HUES6 (cell line): ENCODE measurements at regions not wholly inside any gene's neighbourhood (a gene's known extent, or its start where the extent isn't known, plus 50 kb on each side); places are given as distances from the start of the nearest gene placed in this dataset.
"Not testable (repeated sequence)": the region's sequence is repeated elsewhere in the genome, so short reads cannot be mapped to it uniquely, and the experiment has no call there.

Experiments
- H3K27ac ChIP-seq: 2 replicates; pipeline ENCODE4 v1.7.0; 2013; ENCODE audit warnings: low read depth, mild to moderate bottlenecking, low read length, inconsistent platforms
- H3K27me3 ChIP-seq: 2 replicates; pipeline ENCODE4 v1.6.1; 2013; ENCODE audit warnings: low read length; ENCODE audit not compliant: control insufficient read depth, insufficient read depth
- H3K36me3 ChIP-seq: 2 replicates; pipeline ENCODE4 v1.6.1; 2013; ENCODE audit warnings: low read length; ENCODE audit not compliant: control insufficient read depth, insufficient read depth
- H3K4me1 ChIP-seq: 2 replicates; pipeline ENCODE4 v1.6.1; 2013; ENCODE audit warnings: low read length; ENCODE audit not compliant: control insufficient read depth, insufficient read depth
- H3K4me3 ChIP-seq: 2 replicates; pipeline ENCODE4 v1.5.1; 2013; ENCODE audit warnings: low read depth, low read length
- H3K9ac ChIP-seq: one replicate; pipeline ENCODE4 v1.6.1; 2013; ENCODE audit warnings: mild to moderate bottlenecking, low read length
- H3K9me3 ChIP-seq: 2 replicates; pipeline ENCODE4 v1.6.1; 2013; ENCODE audit warnings: low read depth, low read length; ENCODE audit not compliant: control insufficient read depth, insufficient read depth

- Histone ChIP-seq H3K27ac (no peak overlapping the region), H3K9me3 (no peaks in the 10 kb centered on the region), H3K27me3 (no peaks in the 10 kb centered on the region), H3K9ac (no peak overlapping the region), H3K4me3 (no peak overlapping the region), H3K4me1 (no peaks in the 10 kb centered on the region), H3K36me3 (no peaks in the 10 kb centered on the region)
These were observed 133.2 kb downstream of the ANXA2 start for GRCh38 chr15:60264566-60264965.

DNA sequence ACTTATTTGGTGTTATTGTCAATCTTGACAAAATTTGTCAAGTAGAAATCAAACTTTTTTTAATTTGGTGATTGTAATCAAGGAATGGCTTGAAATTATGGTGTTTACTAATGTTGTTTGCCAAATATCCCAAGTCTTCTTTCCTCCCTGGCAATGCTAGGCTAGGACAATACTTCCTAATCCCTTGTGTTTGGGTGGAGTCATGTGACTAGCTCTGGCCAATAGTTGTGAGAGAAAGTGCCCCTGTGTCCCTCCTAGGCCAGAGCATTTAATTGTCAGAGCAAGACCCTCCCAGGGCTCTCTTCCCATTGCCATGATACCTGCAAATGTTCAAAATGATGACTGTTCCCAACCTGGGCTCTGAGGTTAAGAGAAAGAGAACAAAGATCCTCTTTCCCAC is 132.7 kb downstream of the ANXA2 start:
- H3K27me3 ChIP-seq: no peaks in the 10 kb centered on the region
- H3K9ac ChIP-seq: no peak overlapping the region
- H3K27ac ChIP-seq: no peak overlapping the region
- H3K9me3 ChIP-seq: no peaks in the 10 kb centered on the region
- no peaks in the 10 kb centered on the region for H3K4me1 ChIP-seq
- H3K4me3 ChIP-seq: no peak overlapping the region
- H3K36me3 ChIP-seq: no peaks in the 10 kb centered on the region

DNA sequence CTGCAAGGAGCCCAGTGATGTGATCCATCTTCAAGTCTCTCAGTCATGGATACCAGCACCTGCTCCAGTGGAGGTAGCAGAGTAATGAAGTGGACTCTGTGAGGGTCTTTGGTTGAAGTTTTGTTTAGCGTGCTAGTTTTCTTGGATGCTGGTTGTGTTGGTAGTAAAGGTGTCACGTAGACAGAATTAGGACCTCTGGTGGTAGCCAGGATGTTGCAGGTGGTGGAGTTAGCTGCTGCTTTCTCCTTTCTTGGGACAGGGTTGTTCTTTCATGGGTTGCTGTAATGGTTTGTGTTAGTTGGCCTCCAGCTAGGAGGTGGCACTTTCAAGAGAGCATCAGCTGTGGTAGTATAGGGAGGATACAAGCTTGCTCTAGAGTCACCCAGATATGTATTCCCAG is 125.2 kb downstream of the ANXA2 start:
- H3K36me3 ChIP-seq: no peaks in the 10 kb centered on the region
- no peaks in the 10 kb centered on the region for H3K4me1 ChIP-seq
- no peak overlapping the region for H3K4me3 ChIP-seq
- H3K9ac ChIP-seq: no peak overlapping the region
- H3K27ac ChIP-seq: no peak overlapping the region
- H3K9me3 ChIP-seq: peaks cover 21% of the 10 kb centered on the region
- H3K27me3 ChIP-seq: no peaks in the 10 kb centered on the region

DNA sequence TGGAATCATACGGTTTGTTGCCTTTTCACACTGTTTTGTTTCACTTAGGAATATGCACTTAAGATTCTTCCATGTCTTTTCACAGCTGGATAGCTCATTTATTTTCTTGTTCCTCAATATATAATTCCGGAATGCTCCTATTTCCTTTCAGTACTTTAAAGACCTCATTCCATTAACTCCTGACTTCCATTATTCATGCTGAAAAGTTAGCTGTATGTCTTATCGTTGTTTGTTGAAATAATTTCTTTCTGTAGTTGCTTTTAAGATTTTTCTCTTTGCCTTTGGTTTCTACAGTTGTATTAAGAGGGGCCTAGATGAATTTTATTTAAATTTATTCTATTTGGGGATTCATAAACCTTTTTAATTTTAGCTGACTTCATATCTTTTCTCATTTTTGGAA is 122.2 kb downstream of the ANXA2 start:
- Histone ChIP-seq H3K36me3 (no peaks in the 10 kb centered on the region), H3K9ac (no peak overlapping the region), H3K27me3 (no peaks in the 10 kb centered on the region), H3K9me3 (peaks cover 24% of the 10 kb centered on the region), H3K27ac (no peak overlapping the region), H3K4me1 (no peaks in the 10 kb centered on the region), H3K4me3 (no peak overlapping the region)

- Histone ChIP-seq H3K27me3 (no peaks in the 10 kb centered on the region), H3K36me3 (no peaks in the 10 kb centered on the region), H3K4me1 (no peaks in the 10 kb centered on the region), H3K27ac (no peak overlapping the region), H3K4me3 (no peak overlapping the region), H3K9me3 (peaks cover 24% of the 10 kb centered on the region), H3K9ac (no peak overlapping the region)
These were observed 118.9 kb downstream of the ANXA2 start for GRCh38 chr15:60278879-60279278.

DNA sequence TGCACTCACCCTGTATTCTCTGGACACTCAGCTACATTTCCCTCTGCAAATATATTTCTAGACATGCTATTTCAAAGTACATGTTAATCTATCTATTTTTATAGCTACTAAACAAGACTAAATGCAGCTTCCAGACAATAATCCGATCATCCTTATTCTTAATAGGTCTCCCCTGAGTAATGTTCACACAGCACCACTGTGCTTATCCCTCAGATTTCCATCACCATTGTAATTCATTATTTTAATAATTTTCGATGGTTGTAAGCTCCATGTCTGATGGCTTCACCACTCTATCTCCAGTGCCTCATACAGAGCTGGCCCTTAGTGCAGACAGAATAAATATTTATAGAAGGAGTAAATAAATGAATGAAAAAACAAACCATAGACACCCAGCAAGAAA is 117.5 kb downstream of the ANXA2 start:
- Histone ChIP-seq H3K4me3 (no peak overlapping the region), H3K4me1 (no peaks in the 10 kb centered on the region), H3K27ac (no peak overlapping the region), H3K9ac (no peak overlapping the region), H3K36me3 (no peaks in the 10 kb centered on the region), H3K9me3 (peaks cover 16% of the 10 kb centered on the region), H3K27me3 (no peaks in the 10 kb centered on the region)

DNA sequence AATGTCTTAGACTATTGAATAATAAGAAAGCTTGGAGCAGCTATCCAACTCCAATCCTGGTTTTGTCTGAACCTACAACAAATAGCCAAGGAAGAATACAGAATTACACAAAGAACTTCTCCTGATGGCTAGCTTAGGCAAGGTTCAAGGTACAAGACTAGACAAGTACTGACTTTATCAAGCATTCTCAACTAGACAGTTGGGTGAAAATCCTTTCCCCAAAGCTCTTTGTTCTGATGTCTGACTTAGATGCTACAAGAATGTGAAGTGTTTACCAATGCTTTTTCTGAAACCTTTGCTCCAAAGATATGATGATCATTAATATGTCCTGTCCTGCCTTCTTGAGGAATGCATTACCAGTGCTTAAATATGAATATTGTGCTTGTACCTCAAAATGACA is 113.8 kb downstream of the ANXA2 start:
- H3K36me3 ChIP-seq: no peaks in the 10 kb centered on the region
- no peak overlapping the region for H3K27ac ChIP-seq
- H3K27me3 ChIP-seq: no peaks in the 10 kb centered on the region

DNA sequence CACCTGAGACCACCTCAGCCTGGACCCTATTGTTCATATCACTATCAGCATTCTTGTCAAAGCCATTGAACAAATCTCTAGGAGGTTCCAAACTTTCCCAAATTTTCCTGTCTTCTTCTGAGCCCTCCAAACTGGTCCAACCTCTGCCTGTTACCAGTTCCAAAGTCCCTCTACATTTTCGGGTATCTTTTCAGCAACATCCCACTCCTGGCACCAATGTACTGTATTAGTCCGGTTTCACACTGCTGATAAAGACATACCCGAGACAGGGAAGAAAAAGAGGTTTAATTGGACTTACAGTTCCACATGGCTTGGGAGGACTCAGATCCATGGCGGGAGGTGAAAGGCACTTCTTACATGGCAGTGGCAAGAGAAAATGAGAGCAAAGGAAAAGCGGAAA is 101.9 kb downstream of the ANXA2 start:
- not testable (repeated sequence) for H3K27ac ChIP-seq, H3K27me3 ChIP-seq, H3K4me1 ChIP-seq, H3K36me3 ChIP-seq, H3K4me3 ChIP-seq, H3K9ac ChIP-seq
- H3K9me3 ChIP-seq: peaks cover 29% of the 10 kb centered on the region

More for the DNA sequence above, 113.8 kb downstream of the ANXA2 start:
- Histone ChIP-seq H3K9ac (no peak overlapping the region), H3K9me3 (peaks cover 11% of the 10 kb centered on the region), H3K4me1 (no peaks in the 10 kb centered on the region), H3K4me3 (no peak overlapping the region)

DNA sequence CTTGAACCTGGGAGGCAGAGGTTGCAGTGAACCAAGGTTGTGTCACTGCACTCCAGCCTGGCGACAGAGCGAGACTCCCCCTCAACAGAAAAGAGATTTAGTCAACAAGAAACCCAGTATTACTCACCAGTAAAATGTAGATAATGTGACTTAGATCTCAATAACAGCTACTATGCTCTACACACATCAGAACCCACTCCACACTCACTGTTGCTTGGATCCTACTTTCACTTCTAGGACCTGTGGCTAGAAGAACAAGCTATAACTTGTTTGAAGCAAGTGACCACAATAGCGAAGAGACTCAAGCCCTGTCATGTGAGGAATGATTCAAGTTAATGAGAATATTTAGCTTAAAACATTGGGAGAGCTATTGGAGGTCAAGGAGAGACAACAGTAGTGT is 100.7 kb downstream of the ANXA2 start:
- no peak overlapping the region for H3K9ac ChIP-seq
- H3K4me1 ChIP-seq: peaks cover 4% of the 10 kb centered on the region; the same call in 1 of the 2 replicates
- peaks cover 29% of the 10 kb centered on the region for H3K9me3 ChIP-seq
- no peaks in the 10 kb centered on the region for H3K27me3 ChIP-seq
- H3K36me3 ChIP-seq: no peaks in the 10 kb centered on the region
- no peak overlapping the region for H3K27ac ChIP-seq
- no peak overlapping the region for H3K4me3 ChIP-seq
